HCT116 (cell line): ENCODE measurements at regions not wholly inside any gene's neighbourhood (a gene's known extent, or its start where the extent isn't known, plus 50 kb on each side); places are given as distances from the start of the nearest gene placed in this dataset.

Source experiments
- ATAC-seq: fragments of 200-7000 bp; cut with Tn5 transposase; 2 replicates; pipeline ENCODE4 v1.9.1; 2020; ENCODE audit warnings: mild to moderate bottlenecking, moderate library complexity
- BruUV-seq: library from RNA; stranded (reverse); fragments of 400-500 nt; replicated peaks from 2 replicates; lab custom pipeline; 2021; lab: Mats Ljungman, UMichigan
- CTCF ChIA-PET: fragments of 300-600 bp; sonication (Branson Sonifier 250); formaldehyde crosslinking; loops from one replicate; lab custom pipeline; 2021; ENCODE audit warnings: antibody characterized with exemption; lab: Charles Lee
- POLR2A ChIA-PET: fragments of 300-600, 350-600 bp; sonication (Branson Sonifier 250); formaldehyde crosslinking; loops from one replicate; lab custom pipeline; 2021; ENCODE audit warnings: antibody characterized with exemption; lab: Charles Lee
- RAD21 ChIA-PET, 2 experiments: fragments of 300-600 bp; sonication (Branson Sonifier 250); formaldehyde crosslinking; loops; one replicate each; lab custom pipeline; 2023; ENCODE audit warnings: low total read pairs in 2 of 2; ENCODE audit not compliant: uncharacterized antibody in 2 of 2, unreplicated experiment in 2 of 2, low non-redundant PET in 1 of 2; lab: Charles Lee
- DNase-seq: peaks from one replicate; pipeline ENCODE4 v3.0.0-alpha.2; 2010; ENCODE audit warnings: low read depth, low spot score
- H2AFZ ChIP-seq: fragments of 200-600 bp; shearing (Covaris generic), sonication (generic); 2 replicates; pipeline ENCODE4 v1.6.1; 2017; ENCODE audit warnings: low read depth, mixed run types, mixed read lengths, antibody characterized with exemption, low read length; ENCODE audit not compliant: poor library complexity, severe bottlenecking
- H3K27ac ChIP-seq: 2 replicates; pipeline ENCODE4 v1.5.1; 2012; ENCODE audit warnings: low read depth, low read length
- H3K27me3 ChIP-seq: fragments of 200-600 bp; sonication (generic); 2 replicates; pipeline ENCODE4 v1.6.1; 2016; ENCODE audit warnings: mixed run types, low read length, mixed read lengths; ENCODE audit not compliant: insufficient read depth
- H3K36me3 ChIP-seq, 2 experiments: fragments of 200-500 bp in 1 of 2; fragments of 200-600 bp in 1 of 2; sonication (Bioruptor generic) in 1 of 2; sonication (generic) in 1 of 2; 2 replicates each; pipeline versions ENCODE4 v1.5.1 to v1.6.1; 2014 to 2016; ENCODE audit warnings: low read length in 2 of 2, inconsistent platforms in 1 of 2, mixed read lengths in 1 of 2, mixed run types in 1 of 2; ENCODE audit not compliant: insufficient read depth in 2 of 2, control insufficient read depth in 1 of 2
- H3K4me1 ChIP-seq, 2 experiments: fragments of 200-600 bp in 1 of 2; sonication (generic) in 1 of 2; 2 replicates each; pipeline versions ENCODE4 v1.5.1 to v1.6.1; 2012 to 2017; ENCODE audit warnings: low read length in 2 of 2, inconsistent platforms in 1 of 2, mild to moderate bottlenecking in 1 of 2, mixed read lengths in 1 of 2, mixed run types in 1 of 2, moderate library complexity in 1 of 2; ENCODE audit not compliant: insufficient read depth in 2 of 2, control insufficient read depth in 1 of 2
- H3K4me2 ChIP-seq: fragments of 200-600 bp; sonication (generic); 2 replicates; pipeline ENCODE4 v1.6.1; 2017; ENCODE audit warnings: mixed run types, low read length, mixed read lengths
- H3K4me3 ChIP-seq, 2 experiments: fragments of 200-600 bp in 1 of 2; sonication (generic) in 1 of 2; replicated peaks in 1 of 2; 2 replicates each; pipeline ENCODE4 v1.5.1; 2011 to 2016; ENCODE audit warnings: low read length in 2 of 2, control low read depth in 1 of 2, low read depth in 1 of 2, mild to moderate bottlenecking in 1 of 2, mixed read lengths in 1 of 2, mixed run types in 1 of 2
- H3K79me2 ChIP-seq: fragments of 200-600 bp; sonication (generic); 2 replicates; pipeline ENCODE4 v1.6.1; 2017; ENCODE audit warnings: mild to moderate bottlenecking, mixed run types, low read length, moderate library complexity, mixed read lengths; ENCODE audit not compliant: insufficient read depth
- H3K9ac ChIP-seq: fragments of 200-600 bp; sonication (generic); 2 replicates; pipeline ENCODE4 v1.6.1; 2016; ENCODE audit warnings: low read length, mixed read lengths
- H3K9me2 ChIP-seq: fragments of 200-600 bp; sonication (generic), shearing (Covaris generic); 2 replicates; pipeline ENCODE4 v1.6.1; 2017; ENCODE audit warnings: mixed run types, mild to moderate bottlenecking, moderate library complexity; ENCODE audit not compliant: insufficient read depth
- H3K9me3 ChIP-seq, 2 experiments: fragments of 200-500 bp in 1 of 2; fragments of 200-600 bp in 1 of 2; sonication (Bioruptor generic) in 1 of 2; sonication (generic) in 1 of 2; 2 replicates each; pipeline ENCODE4 v1.6.1; 2014 to 2017; ENCODE audit warnings: low read length in 2 of 2, mixed read lengths in 2 of 2, inconsistent platforms in 1 of 2, low read depth in 1 of 2, mild to moderate bottlenecking in 1 of 2, mixed run types in 1 of 2, moderate library complexity in 1 of 2; ENCODE audit not compliant: control insufficient read depth in 1 of 2, insufficient read depth in 1 of 2
- H4K20me1 ChIP-seq: fragments of 200-600 bp; sonication (generic), shearing (Covaris generic); 2 replicates; pipeline ENCODE4 v1.6.1; 2017; ENCODE audit warnings: mixed run types, mild to moderate bottlenecking, moderate library complexity; ENCODE audit not compliant: insufficient read depth
- ATF3 ChIP-seq: IDR thresholded peaks from 2 replicates; pipeline ENCODE4 v1.6.1; 2012
- CBX3 ChIP-seq: IDR thresholded peaks from 2 replicates; pipeline ENCODE4 v1.6.1; 2012; ENCODE audit warnings: low read depth
- CEBPB ChIP-seq: IDR thresholded peaks from 2 replicates; pipeline ENCODE4 v1.6.1; 2012; ENCODE audit warnings: low read depth
- ELF1 ChIP-seq: IDR thresholded peaks from 2 replicates; pipeline ENCODE4 v1.6.1; 2012; ENCODE audit warnings: low read depth, borderline replicate concordance
- FOSL1 ChIP-seq: IDR thresholded peaks from 2 replicates; pipeline ENCODE4 v1.6.1; 2012; ENCODE audit warnings: low read depth
- JUND ChIP-seq: IDR thresholded peaks from 2 replicates; pipeline ENCODE4 v1.6.1; 2012
- MAX ChIP-seq: IDR thresholded peaks from 2 replicates; pipeline ENCODE4 v1.6.1; 2012
- POLR2A ChIP-seq: IDR thresholded peaks from 2 replicates; pipeline ENCODE4 v1.7.0; 2011; ENCODE audit warnings: borderline replicate concordance; ENCODE audit not compliant: insufficient read depth, insufficient read length; ENCODE audit errors: extremely low read depth
- POLR2AphosphoS5 ChIP-seq: IDR thresholded peaks from 2 replicates; pipeline ENCODE4 v1.6.1; 2011; ENCODE audit warnings: mild to moderate bottlenecking, low read depth, low read length, moderate library complexity
- REST ChIP-seq: IDR thresholded peaks from 2 replicates; pipeline ENCODE4 v1.6.1; 2012; ENCODE audit warnings: low read depth
- TCF7L2 ChIP-seq: IDR thresholded peaks from 2 replicates; pipeline ENCODE4 v1.7.0; 2011; ENCODE audit warnings: borderline replicate concordance, inconsistent platforms; ENCODE audit not compliant: insufficient read depth, insufficient read length; ENCODE audit errors: extremely low read depth
- ZBTB33 ChIP-seq: IDR thresholded peaks from 2 replicates; pipeline ENCODE4 v1.6.1; 2011; ENCODE audit warnings: mild to moderate bottlenecking, low read length, moderate library complexity; ENCODE audit not compliant: insufficient replicate concordance; ENCODE audit errors: extremely low read depth
- ZFX ChIP-seq: fragments of 450-650 bp; IDR thresholded peaks from 2 replicates; pipeline ENCODE4 v1.6.1; 2017
- ZNF274 ChIP-seq: fragments of 200-500 bp; sonication (Bioruptor generic); IDR thresholded peaks from 2 replicates; pipeline ENCODE4 v1.6.1; 2014; ENCODE audit warnings: mild to moderate bottlenecking, low read depth, low read length, inconsistent platforms
- intact Hi-C: fragments of 100-400 bp; cut with micrococcal nuclease; formaldehyde crosslinking; loops from 2 replicates; pipeline ENCODE4 v1.10.0; 2022

- BruUV-seq: no TSS peak
- Histone ChIP-seq H3K79me2 (no peaks in the 10 kb centered on the region), H3K4me2 (no peak overlapping the region), H3K27ac (no peak overlapping the region), H3K36me3 (no peaks in the 10 kb centered on the region), H3K4me3 (no peak overlapping the region), H3K9me2 (no peaks in the 10 kb centered on the region), H3K27me3 (peaks cover 53% of the 10 kb centered on the region), H3K9ac (no peak overlapping the region), H4K20me1 (no peaks in the 10 kb centered on the region), H2AFZ (no peak overlapping the region), H3K9me3 (no peaks in the 10 kb centered on the region), H3K4me1 (peaks cover under 1% of the 10 kb centered on the region in 2 experiments; a peak in 3 of 4 replicates)
- DNase-seq (no peak), ATAC-seq (no peak)
- POLR2A ChIA-PET: no interaction called here
- intact Hi-C loops: no loop called here
- TF ChIP-seq JUND: no peak
- no peak for TF ChIP-seq FOSL1
- TF ChIP-seq CEBPB: no peak
- no peak for TF ChIP-seq TCF7L2
- no peak for TF ChIP-seq ZFX
- TF ChIP-seq CBX3: no peak
- TF ChIP-seq ZNF274: no peak
- TF ChIP-seq MAX: no peak
- TF ChIP-seq REST: no peak
- no peak for TF ChIP-seq POLR2A
- TF ChIP-seq POLR2AphosphoS5: no peak
- no peak for TF ChIP-seq ELF1
- TF ChIP-seq ZBTB33: no peak
- TF ChIP-seq ATF3: no peak
- RAD21 ChIA-PET: no interaction called here
- CTCF ChIA-PET: no interaction called here
These were observed 494.1 kb downstream of the PREX1 start for GRCh38 chr20:48333707-48334106.
